Smooth muscle cell (in vitro differentiated cells): ENCODE measurements at regions not wholly inside any gene's neighbourhood (a gene's known extent, or its start where the extent isn't known, plus 50 kb on each side); places are given as distances from the start of the nearest gene placed in this dataset.

Experiments
- DNase-seq: peaks from one replicate; lab custom pipeline; 2025; ENCODE audit not compliant: unreplicated experiment; lab: John Stamatoyannopoulos, UW
- H2AFZ ChIP-seq: fragments of 200-600 bp; sonication (generic); 2 replicates; pipeline ENCODE4 v1.6.0; 2016; ENCODE audit warnings: antibody characterized with exemption, low read depth, mild to moderate bottlenecking
- H3F3A ChIP-seq: fragments of 200-600 bp; sonication (generic); 2 replicates; pipeline ENCODE4 v1.6.0; 2017; ENCODE audit warnings: antibody characterized with exemption, low read depth
- H3K27ac ChIP-seq: fragments of 200-600 bp; sonication (generic); 2 replicates; pipeline ENCODE4 v1.5.1; 2016; ENCODE audit warnings: low read depth, mild to moderate bottlenecking
- H3K27me3 ChIP-seq: fragments of 200-600 bp; sonication (generic); 2 replicates; pipeline ENCODE4 v1.6.1; 2016; ENCODE audit warnings: low read depth, mild to moderate bottlenecking
- H3K36me3 ChIP-seq: fragments of 200-600 bp; sonication (generic); 2 replicates; pipeline ENCODE4 v1.5.1; 2016; ENCODE audit warnings: low read depth
- H3K4me1 ChIP-seq: fragments of 200-600 bp; sonication (generic); 2 replicates; pipeline ENCODE4 v1.5.1; 2016; ENCODE audit warnings: low read depth
- H3K4me2 ChIP-seq: fragments of 200-600 bp; sonication (generic); 2 replicates; pipeline ENCODE4 v1.6.0; 2016; ENCODE audit warnings: mild to moderate bottlenecking
- H3K4me3 ChIP-seq: fragments of 200-600 bp; sonication (generic); 2 replicates; pipeline ENCODE4 v1.5.1; 2016; ENCODE audit warnings: mild to moderate bottlenecking
- H3K79me2 ChIP-seq: fragments of 200-600 bp; sonication (generic); 2 replicates; pipeline ENCODE4 v1.6.0; 2016; ENCODE audit warnings: low read depth, mild to moderate bottlenecking
- H3K9ac ChIP-seq: fragments of 200-600 bp; sonication (generic); 2 replicates; pipeline ENCODE4 v1.6.0; 2016; ENCODE audit warnings: low read depth
- H3K9me3 ChIP-seq: fragments of 200-600 bp; sonication (generic); replicated peaks from 2 replicates; pipeline ENCODE4 v1.5.1; 2016; ENCODE audit warnings: low read depth
- H4K20me1 ChIP-seq: fragments of 200-600 bp; sonication (generic); 2 replicates; pipeline ENCODE4 v1.6.0; 2016; ENCODE audit warnings: low read depth
- WGBS: methylation state at CpG from one replicate; pipeline ENCODE4 v1.1.7; 2016; ENCODE audit warnings: low lambda C conversion rate; 5-methylcytosine and 5-hydroxymethylcytosine counted together
- TF ChIP-seq, protein P1 (sequence below): fragments of 200-600 bp; sonication (generic); IDR thresholded peaks from 2 replicates; pipeline ENCODE4 v1.5.1; 2017; ENCODE audit warnings: borderline replicate concordance, mild to moderate bottlenecking, antibody characterized with exemption; ENCODE audit not compliant: insufficient read depth, poor library complexity, severe bottlenecking

DNA sequence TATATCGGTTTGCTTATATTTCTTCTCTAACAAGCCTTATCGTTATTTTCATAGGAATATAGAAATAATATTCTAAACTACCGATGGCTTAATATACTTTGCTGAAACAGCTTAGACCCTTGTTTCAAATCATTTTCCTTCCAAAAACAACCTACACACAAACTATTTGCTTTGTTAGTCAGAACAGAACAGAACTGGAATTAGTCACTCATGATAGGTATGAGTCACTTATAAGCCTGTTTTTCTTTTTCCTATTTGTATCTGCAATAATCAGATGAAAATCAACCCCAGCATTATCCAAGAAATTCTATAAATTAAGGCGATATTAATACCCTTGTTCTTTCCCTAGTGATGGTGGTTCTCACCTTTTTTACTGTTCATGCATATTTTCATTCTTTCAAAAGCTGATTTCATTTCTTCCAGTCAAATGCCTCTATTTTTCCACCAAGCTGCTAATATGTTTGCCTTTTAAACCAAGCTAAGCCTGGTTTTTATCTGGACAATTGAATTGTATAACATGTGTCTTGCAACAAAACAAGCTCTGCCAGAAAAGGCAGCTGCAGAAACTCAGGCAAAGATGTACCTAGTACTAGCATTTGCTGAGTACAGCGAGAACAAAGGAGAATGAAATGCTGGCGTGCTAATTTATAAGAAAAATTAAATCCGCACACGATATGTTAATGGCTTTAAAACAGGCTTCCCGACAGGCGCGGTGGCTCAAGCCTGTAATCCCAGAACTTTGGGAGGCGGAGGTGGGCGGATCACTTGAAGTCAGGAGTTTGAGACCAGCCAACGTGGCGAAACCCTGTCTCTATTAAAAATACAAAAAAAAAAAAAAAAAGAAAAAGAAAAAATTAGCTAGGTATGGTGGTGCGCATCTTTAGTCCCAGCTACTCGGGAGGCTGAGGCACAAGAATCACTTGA, 1418.2 kb downstream of the AACS start:
- Histone ChIP-seq H3K27ac (peak overlapping the region; percentile 85), H3K4me2 (peak overlapping the region; percentile 64), H2AFZ (no peak overlapping the region), H3F3A (peaks cover 4% of the 10 kb centered on the region), H3K4me1 (peaks cover 26% of the 10 kb centered on the region), H3K27me3 (no peaks in the 10 kb centered on the region), H3K9me3 (no peaks in the 10 kb centered on the region), H3K4me3 (no peak overlapping the region), H3K9ac (peak overlapping the region; percentile 37), H3K79me2 (no peaks in the 10 kb centered on the region), H4K20me1 (no peaks in the 10 kb centered on the region), H3K36me3 (no peaks in the 10 kb centered on the region)
- TF ChIP-seq, protein P1, sequence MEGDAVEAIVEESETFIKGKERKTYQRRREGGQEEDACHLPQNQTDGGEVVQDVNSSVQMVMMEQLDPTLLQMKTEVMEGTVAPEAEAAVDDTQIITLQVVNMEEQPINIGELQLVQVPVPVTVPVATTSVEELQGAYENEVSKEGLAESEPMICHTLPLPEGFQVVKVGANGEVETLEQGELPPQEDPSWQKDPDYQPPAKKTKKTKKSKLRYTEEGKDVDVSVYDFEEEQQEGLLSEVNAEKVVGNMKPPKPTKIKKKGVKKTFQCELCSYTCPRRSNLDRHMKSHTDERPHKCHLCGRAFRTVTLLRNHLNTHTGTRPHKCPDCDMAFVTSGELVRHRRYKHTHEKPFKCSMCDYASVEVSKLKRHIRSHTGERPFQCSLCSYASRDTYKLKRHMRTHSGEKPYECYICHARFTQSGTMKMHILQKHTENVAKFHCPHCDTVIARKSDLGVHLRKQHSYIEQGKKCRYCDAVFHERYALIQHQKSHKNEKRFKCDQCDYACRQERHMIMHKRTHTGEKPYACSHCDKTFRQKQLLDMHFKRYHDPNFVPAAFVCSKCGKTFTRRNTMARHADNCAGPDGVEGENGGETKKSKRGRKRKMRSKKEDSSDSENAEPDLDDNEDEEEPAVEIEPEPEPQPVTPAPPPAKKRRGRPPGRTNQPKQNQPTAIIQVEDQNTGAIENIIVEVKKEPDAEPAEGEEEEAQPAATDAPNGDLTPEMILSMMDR: no peak
- no peak for DNase-seq
- WGBS: 73% methylated on average over 17 of the region's 17 CpGs

DNA sequence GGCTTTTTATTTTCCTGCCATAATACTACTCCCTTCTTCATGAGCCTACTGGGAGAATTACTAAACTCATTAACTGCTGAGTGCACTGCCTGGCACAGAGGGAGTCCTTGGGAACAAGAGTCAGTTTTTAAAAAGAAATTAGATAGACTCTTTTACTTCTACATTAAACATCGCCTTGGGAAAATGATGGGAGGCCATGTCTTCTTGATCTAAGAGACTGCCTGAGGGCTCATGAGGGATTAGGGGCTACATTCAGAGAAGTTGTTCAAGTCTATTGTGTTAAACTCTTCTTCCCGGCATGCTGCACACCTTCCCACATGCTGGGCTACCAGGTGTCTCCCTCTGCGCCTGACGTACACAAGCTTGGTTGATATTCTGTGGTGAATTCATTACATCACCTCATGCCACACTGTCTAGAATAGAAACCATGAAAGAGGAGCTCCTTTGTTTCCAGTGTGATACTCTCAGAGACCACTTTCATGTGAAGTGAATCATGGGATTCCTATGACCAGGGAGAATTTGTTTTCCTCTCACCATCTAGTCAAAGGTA, 1422.3 kb downstream of the AACS start:
- TF ChIP-seq, protein P1: no peak
- H3K36me3 ChIP-seq: no peaks in the 10 kb centered on the region
- no peak overlapping the region for H3K4me2 ChIP-seq
- no peak overlapping the region for H3K9ac ChIP-seq
- no peak overlapping the region for H3K27ac ChIP-seq
- H3K4me3 ChIP-seq: no peak overlapping the region
- peaks cover 4% of the 10 kb centered on the region for H3F3A ChIP-seq
- H3K79me2 ChIP-seq: no peaks in the 10 kb centered on the region
- DNase-seq: no peak
- no peak overlapping the region for H2AFZ ChIP-seq
- H3K9me3 ChIP-seq: no peaks in the 10 kb centered on the region
- H3K27me3 ChIP-seq: no peaks in the 10 kb centered on the region
- peaks cover 20% of the 10 kb centered on the region for H3K4me1 ChIP-seq
- H4K20me1 ChIP-seq: no peaks in the 10 kb centered on the region
- WGBS: 88% methylated on average over 4 of the region's 4 CpGs

DNA sequence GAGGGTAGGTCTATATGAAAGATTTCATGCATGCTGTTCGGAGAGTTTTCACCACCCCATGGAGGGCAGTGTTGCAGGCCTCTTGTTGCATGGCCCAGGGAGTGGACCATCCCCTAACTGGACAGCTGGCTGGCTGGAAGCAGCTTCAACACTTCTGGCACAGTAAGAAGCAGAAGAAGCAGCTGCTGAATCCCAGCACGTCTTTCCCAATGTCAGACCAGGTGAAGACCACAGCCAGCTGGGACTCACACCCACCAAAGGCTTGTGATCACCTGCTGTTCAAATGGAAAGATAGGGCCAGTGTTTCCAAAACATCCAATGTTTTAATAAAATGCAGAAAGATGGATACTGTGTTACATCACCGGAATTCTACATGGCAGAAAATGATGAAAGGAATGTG, 1423.6 kb downstream of the AACS start:
- DNase-seq: no peak
- WGBS: 93% methylated on average over 3 of the region's 3 CpGs

More for the DNA sequence above, 1423.6 kb downstream of the AACS start:
- Histone ChIP-seq H3K4me1 (peaks cover 9% of the 10 kb centered on the region), H3K9ac (no peak overlapping the region), H3K9me3 (no peaks in the 10 kb centered on the region), H3K27ac (no peak overlapping the region), H3K4me2 (no peak overlapping the region), H4K20me1 (no peaks in the 10 kb centered on the region), H3F3A (no peaks in the 10 kb centered on the region), H3K27me3 (no peaks in the 10 kb centered on the region), H2AFZ (no peak overlapping the region), H3K36me3 (no peaks in the 10 kb centered on the region), H3K79me2 (no peaks in the 10 kb centered on the region), H3K4me3 (no peak overlapping the region)
- TF ChIP-seq, protein P1: no peak
